Liver (tissue), 8 donors: ENCODE measurements at regions not wholly inside any gene's neighbourhood (a gene's known extent, or its start where the extent isn't known, plus 50 kb on each side); places are given as distances from the start of the nearest gene placed in this dataset.

ENCODE experiments used
- DNase-seq: peaks from one replicate; pipeline ENCODE4 v3.0.0-alpha.2; 2017; ENCODE audit warnings: low spot score
- H3K27ac ChIP-seq, 2 donors: one replicate each; pipeline ENCODE4 v1.7.0; 2013; ENCODE audit warnings: inconsistent platforms in 2 of 2, low read length in 2 of 2, control low read depth in 1 of 2, low read depth in 1 of 2, mild to moderate bottlenecking in 1 of 2
- H3K27me3 ChIP-seq, 4 donors: one replicate each; pipeline versions ENCODE4 v1.6.1 to v1.7.0; 2013; ENCODE audit warnings: low read length in 3 of 4, inconsistent platforms in 1 of 4, mild to moderate bottlenecking in 1 of 4, moderate library complexity in 1 of 4; ENCODE audit not compliant: control insufficient read depth in 4 of 4, insufficient read depth in 4 of 4
- H3K36me3 ChIP-seq, 4 donors: one replicate each; pipeline versions ENCODE4 v1.6.1 to v1.7.0; 2013; ENCODE audit warnings: low read length in 3 of 4, mild to moderate bottlenecking in 3 of 4, low read depth in 1 of 4, moderate library complexity in 1 of 4; ENCODE audit not compliant: control insufficient read depth in 4 of 4, insufficient read depth in 3 of 4
- H3K4me1 ChIP-seq, 4 donors: one replicate each; pipeline versions ENCODE4 v1.6.1 to v1.7.0; 2013; ENCODE audit warnings: low read length in 3 of 4, mild to moderate bottlenecking in 3 of 4, moderate library complexity in 1 of 4; ENCODE audit not compliant: control insufficient read depth in 4 of 4, insufficient read depth in 4 of 4
- H3K4me3 ChIP-seq, 3 donors: one replicate each; pipeline versions ENCODE4 v1.6.1 to v1.7.0; 2013; ENCODE audit warnings: low read length in 3 of 3, control low read depth in 1 of 3, low read depth in 1 of 3, mild to moderate bottlenecking in 1 of 3
- H3K9ac ChIP-seq, 2 donors: one replicate each; pipeline ENCODE4 v1.7.0; 2013; ENCODE audit warnings: low read length in 2 of 2, mild to moderate bottlenecking in 2 of 2, moderate library complexity in 2 of 2, control low read depth in 1 of 2, low read depth in 1 of 2
- H3K9me3 ChIP-seq, 4 donors: one replicate each; pipeline versions ENCODE4 v1.6.1 to v1.7.0; 2013; ENCODE audit warnings: low read length in 3 of 4; ENCODE audit not compliant: control insufficient read depth in 4 of 4
- EGR1 ChIP-seq, 2 donors: IDR thresholded peaks; 2 replicates each; pipeline ENCODE4 v1.6.1; 2016 to 2018; ENCODE audit warnings: antibody characterized with exemption in 2 of 2, low read depth in 2 of 2
- FOXA2 ChIP-seq: IDR thresholded peaks from 2 replicates; pipeline ENCODE4 v1.6.1; 2016; ENCODE audit warnings: antibody characterized with exemption
- GABPA ChIP-seq, 2 donors: IDR thresholded peaks in 1 of 2; conservative IDR thresholded peaks in 1 of 2; 2 replicates each; pipeline ENCODE4 v1.6.1; 2016; ENCODE audit warnings: antibody characterized with exemption in 2 of 2, mild to moderate bottlenecking in 1 of 2, moderate library complexity in 1 of 2
- HNF4A ChIP-seq, 2 donors: conservative IDR thresholded peaks; 2 replicates each; pipeline ENCODE4 v1.6.1; 2016; ENCODE audit warnings: antibody characterized with exemption in 2 of 2, mild to moderate bottlenecking in 2 of 2
- JUND ChIP-seq, 2 donors: IDR thresholded peaks; 2 replicates each; pipeline ENCODE4 v1.6.1; 2016; ENCODE audit warnings: antibody characterized with exemption in 2 of 2
- NR2F2 ChIP-seq: IDR thresholded peaks from 2 replicates; pipeline ENCODE4 v1.6.1; 2016; ENCODE audit warnings: antibody characterized with exemption
- RAD21 ChIP-seq, 2 donors: IDR thresholded peaks; 2 replicates each; pipeline ENCODE4 v1.6.1; 2016; ENCODE audit warnings: antibody characterized with exemption in 2 of 2, mild to moderate bottlenecking in 2 of 2
- RXRA ChIP-seq, 2 donors: IDR thresholded peaks; 2 replicates each; pipeline ENCODE4 v1.6.1; 2017 to 2018; ENCODE audit warnings: antibody characterized with exemption in 2 of 2, mild to moderate bottlenecking in 1 of 2
- TAF1 ChIP-seq: conservative IDR thresholded peaks from 2 replicates; pipeline ENCODE4 v1.6.1; 2016; ENCODE audit warnings: antibody characterized with exemption, mild to moderate bottlenecking
- YY1 ChIP-seq: IDR thresholded peaks from 2 replicates; pipeline ENCODE4 v1.6.1; 2016; ENCODE audit warnings: antibody characterized with exemption, mild to moderate bottlenecking
- WGBS: extraction: QIAGEN DNeasy Blood & Tissue Kit; methylation state at CpG from one replicate; pipeline ENCODE4 v1.1.7; 2013; 5-methylcytosine and 5-hydroxymethylcytosine counted together
- TF ChIP-seq, protein P1 (sequence below): fragments of 150-350 bp; IDR thresholded peaks from 2 replicates; pipeline ENCODE4 v1.5.1; 2017; ENCODE audit warnings: improper control_type of control experiment, low read depth, low read length; ENCODE audit not compliant: missing input control
- TF ChIP-seq, protein P2 (sequence below): IDR thresholded peaks from 2 replicates; pipeline ENCODE4 v1.6.1; 2016; ENCODE audit warnings: antibody characterized with exemption
- TF ChIP-seq, protein P3 (sequence below): IDR thresholded peaks from 2 replicates; pipeline ENCODE4 v1.6.1; 2016; ENCODE audit warnings: antibody characterized with exemption, mild to moderate bottlenecking
- TF ChIP-seq, protein P4 (sequence below): IDR thresholded peaks from 2 replicates; pipeline ENCODE4 v1.6.1; 2016; ENCODE audit warnings: antibody characterized with exemption
- TF ChIP-seq, protein P5 (sequence below): IDR thresholded peaks from 2 replicates; pipeline ENCODE4 v1.6.1; 2016; ENCODE audit warnings: antibody characterized with exemption
- donor health status: healthy.
- donor health status: healthy.
- donor health status: healthy.
- donor health status: healthy.
- donor health status: healthy.

DNA sequence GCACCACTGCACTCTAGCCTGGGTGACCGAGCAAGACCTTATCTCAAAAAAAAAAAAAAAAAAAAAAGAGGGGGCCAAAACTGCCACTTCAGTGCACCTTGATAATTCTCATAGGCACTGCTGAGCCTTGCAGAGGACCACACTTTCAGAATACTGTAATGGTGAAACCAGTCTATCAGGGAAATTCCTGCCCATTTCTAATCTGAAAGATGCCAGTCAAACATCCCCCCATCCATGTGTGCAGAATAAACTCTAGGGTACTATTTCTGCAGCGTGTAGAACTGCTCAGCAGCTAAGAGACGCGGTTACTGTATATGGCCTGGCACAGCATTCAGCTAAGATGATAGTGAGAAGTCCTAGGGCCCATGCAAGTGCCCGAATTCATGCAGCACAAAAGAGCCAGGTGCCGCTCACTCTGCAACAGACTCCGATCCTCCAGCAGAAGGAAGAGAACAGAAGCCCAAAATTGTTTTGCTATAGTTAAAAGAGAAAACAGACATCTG, 286.8 kb upstream of the KLF14 start:
- 81% methylated on average over 7 of the region's 7 CpGs for WGBS

DNA sequence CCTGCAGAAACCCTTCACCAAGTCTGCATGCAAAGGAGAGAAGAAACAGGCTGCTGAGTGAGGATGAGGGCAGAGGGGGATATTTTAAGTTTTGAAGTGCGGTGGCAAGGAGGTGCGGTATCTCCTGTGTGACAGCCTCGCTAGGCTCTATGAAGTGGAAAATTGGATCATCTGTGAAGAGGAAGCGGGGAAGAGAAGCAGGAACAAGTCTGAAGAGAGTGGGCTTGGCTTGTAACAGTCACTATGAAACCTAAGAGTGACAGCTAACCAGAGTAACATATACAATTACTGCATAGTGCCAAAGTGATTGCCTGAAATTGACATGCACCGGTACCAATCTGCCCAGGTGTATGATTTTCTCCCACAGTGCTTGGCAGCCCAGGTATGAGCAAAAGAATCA, 287.5 kb upstream of the KLF14 start:
- Histone ChIP-seq H3K27ac (no peak overlapping the region), H3K27me3 (no peaks in the 10 kb centered on the region), H3K9ac (no peak overlapping the region), H3K4me3 (no peak overlapping the region), H3K9me3 (no peaks in the 10 kb centered on the region), H3K4me1 (peaks cover 2 to 9% (median 5%) of the 10 kb centered on the region in 4 donors), H3K36me3 (no peaks in the 10 kb centered on the region)
- DNase-seq, result no peak
- 81% methylated on average over 5 of the region's 5 CpGs for WGBS
- no peak for TF ChIP-seq TAF1
- TF ChIP-seq, protein P1, sequence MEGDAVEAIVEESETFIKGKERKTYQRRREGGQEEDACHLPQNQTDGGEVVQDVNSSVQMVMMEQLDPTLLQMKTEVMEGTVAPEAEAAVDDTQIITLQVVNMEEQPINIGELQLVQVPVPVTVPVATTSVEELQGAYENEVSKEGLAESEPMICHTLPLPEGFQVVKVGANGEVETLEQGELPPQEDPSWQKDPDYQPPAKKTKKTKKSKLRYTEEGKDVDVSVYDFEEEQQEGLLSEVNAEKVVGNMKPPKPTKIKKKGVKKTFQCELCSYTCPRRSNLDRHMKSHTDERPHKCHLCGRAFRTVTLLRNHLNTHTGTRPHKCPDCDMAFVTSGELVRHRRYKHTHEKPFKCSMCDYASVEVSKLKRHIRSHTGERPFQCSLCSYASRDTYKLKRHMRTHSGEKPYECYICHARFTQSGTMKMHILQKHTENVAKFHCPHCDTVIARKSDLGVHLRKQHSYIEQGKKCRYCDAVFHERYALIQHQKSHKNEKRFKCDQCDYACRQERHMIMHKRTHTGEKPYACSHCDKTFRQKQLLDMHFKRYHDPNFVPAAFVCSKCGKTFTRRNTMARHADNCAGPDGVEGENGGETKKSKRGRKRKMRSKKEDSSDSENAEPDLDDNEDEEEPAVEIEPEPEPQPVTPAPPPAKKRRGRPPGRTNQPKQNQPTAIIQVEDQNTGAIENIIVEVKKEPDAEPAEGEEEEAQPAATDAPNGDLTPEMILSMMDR, result no peak
- TF ChIP-seq FOXA2, result no peak
- TF ChIP-seq NR2F2, result no peak
- TF ChIP-seq, protein P2, sequence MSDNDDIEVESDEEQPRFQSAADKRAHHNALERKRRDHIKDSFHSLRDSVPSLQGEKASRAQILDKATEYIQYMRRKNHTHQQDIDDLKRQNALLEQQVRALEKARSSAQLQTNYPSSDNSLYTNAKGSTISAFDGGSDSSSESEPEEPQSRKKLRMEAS, result no peak
- no peak for TF ChIP-seq RAD21 (IDR thresholded peaks at IDR 0.05)
- TF ChIP-seq GABPA (IDR thresholded peaks at IDR 0.05 in 1 of 2, conservative IDR thresholded peaks at IDR 0.05 in 1 of 2), result no peak
- TF ChIP-seq YY1, result no peak
- TF ChIP-seq RXRA (IDR thresholded peaks at IDR 0.05), result no peak
- TF ChIP-seq HNF4A (conservative IDR thresholded peaks at IDR 0.05), result no peak
- TF ChIP-seq, protein P3, sequence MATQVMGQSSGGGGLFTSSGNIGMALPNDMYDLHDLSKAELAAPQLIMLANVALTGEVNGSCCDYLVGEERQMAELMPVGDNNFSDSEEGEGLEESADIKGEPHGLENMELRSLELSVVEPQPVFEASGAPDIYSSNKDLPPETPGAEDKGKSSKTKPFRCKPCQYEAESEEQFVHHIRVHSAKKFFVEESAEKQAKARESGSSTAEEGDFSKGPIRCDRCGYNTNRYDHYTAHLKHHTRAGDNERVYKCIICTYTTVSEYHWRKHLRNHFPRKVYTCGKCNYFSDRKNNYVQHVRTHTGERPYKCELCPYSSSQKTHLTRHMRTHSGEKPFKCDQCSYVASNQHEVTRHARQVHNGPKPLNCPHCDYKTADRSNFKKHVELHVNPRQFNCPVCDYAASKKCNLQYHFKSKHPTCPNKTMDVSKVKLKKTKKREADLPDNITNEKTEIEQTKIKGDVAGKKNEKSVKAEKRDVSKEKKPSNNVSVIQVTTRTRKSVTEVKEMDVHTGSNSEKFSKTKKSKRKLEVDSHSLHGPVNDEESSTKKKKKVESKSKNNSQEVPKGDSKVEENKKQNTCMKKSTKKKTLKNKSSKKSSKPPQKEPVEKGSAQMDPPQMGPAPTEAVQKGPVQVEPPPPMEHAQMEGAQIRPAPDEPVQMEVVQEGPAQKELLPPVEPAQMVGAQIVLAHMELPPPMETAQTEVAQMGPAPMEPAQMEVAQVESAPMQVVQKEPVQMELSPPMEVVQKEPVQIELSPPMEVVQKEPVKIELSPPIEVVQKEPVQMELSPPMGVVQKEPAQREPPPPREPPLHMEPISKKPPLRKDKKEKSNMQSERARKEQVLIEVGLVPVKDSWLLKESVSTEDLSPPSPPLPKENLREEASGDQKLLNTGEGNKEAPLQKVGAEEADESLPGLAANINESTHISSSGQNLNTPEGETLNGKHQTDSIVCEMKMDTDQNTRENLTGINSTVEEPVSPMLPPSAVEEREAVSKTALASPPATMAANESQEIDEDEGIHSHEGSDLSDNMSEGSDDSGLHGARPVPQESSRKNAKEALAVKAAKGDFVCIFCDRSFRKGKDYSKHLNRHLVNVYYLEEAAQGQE, result no peak
- TF ChIP-seq, protein P4, sequence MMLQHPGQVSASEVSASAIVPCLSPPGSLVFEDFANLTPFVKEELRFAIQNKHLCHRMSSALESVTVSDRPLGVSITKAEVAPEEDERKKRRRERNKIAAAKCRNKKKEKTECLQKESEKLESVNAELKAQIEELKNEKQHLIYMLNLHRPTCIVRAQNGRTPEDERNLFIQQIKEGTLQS, result no peak
- no peak for TF ChIP-seq EGR1 (IDR thresholded peaks at IDR 0.05; ENCODE audit: low read depth in 2 of 2)

More for the DNA sequence above, 286.8 kb upstream of the KLF14 start:
- no peak overlapping the region for H3K27ac ChIP-seq
- TF ChIP-seq, protein P2, result no peak
- TF ChIP-seq FOXA2 (no peak), JUND (IDR thresholded peaks at IDR 0.05) (no peak), GABPA (IDR thresholded peaks at IDR 0.05 in 1 of 2, conservative IDR thresholded peaks at IDR 0.05 in 1 of 2) (no peak)
- TF ChIP-seq, protein P1, result no peak
- TF ChIP-seq, protein P5, sequence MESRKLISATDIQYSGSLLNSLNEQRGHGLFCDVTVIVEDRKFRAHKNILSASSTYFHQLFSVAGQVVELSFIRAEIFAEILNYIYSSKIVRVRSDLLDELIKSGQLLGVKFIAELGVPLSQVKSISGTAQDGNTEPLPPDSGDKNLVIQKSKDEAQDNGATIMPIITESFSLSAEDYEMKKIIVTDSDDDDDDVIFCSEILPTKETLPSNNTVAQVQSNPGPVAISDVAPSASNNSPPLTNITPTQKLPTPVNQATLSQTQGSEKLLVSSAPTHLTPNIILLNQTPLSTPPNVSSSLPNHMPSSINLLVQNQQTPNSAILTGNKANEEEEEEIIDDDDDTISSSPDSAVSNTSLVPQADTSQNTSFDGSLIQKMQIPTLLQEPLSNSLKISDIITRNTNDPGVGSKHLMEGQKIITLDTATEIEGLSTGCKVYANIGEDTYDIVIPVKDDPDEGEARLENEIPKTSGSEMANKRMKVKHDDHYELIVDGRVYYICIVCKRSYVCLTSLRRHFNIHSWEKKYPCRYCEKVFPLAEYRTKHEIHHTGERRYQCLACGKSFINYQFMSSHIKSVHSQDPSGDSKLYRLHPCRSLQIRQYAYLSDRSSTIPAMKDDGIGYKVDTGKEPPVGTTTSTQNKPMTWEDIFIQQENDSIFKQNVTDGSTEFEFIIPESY, result no peak
- H3K36me3 ChIP-seq, result no peaks in the 10 kb centered on the region
- no peaks in the 10 kb centered on the region for H3K27me3 ChIP-seq
- no peak overlapping the region for H3K9ac ChIP-seq
- no peak for DNase-seq
- H3K4me1 ChIP-seq, result peaks cover 2 to 16% (median 8%) of the 10 kb centered on the region in 4 donors
- H3K4me3 ChIP-seq, result no peak overlapping the region
- H3K9me3 ChIP-seq, result no peaks in the 10 kb centered on the region
